K562 (cell line): ENCODE measurements at regions not wholly inside any gene's neighbourhood (a gene's known extent, or its start where the extent isn't known, plus 50 kb on each side); places are given as distances from the start of the nearest gene placed in this dataset.

ENCODE experiments used
- ATAC-seq: fragments of 200-7000 bp; cut with Tn5 transposase; 3 replicates; pipeline ENCODE4 v1.9.1; 2020; ENCODE audit warnings: moderate library complexity
- BruUV-seq: library from RNA; stranded (reverse); fragments of 400-500 nt; replicated peaks from 2 replicates; lab custom pipeline; 2021; lab: Mats Ljungman, UMichigan
- CTCF ChIA-PET: fragments of 300-600 bp; formaldehyde crosslinking; extraction: SDS; loops from one replicate; lab custom pipeline; 2021; ENCODE audit warnings: low intra/inter-chr PET ratio; lab: Yijun Ruan, JAX
- POLR2A ChIA-PET: fragments of 300-600, 350-650 bp; sonication (Branson Sonifier 250); formaldehyde crosslinking; extraction: SDS; loops from one replicate; lab custom pipeline; 2021; ENCODE audit warnings: antibody characterized with exemption, inconsistent platforms; lab: Yijun Ruan, JAX
- DNase-seq, 4 experiments: peaks; one replicate each; pipeline versions ENCODE4 v3.0.0 to v3.0.0-alpha.2; 2011 to 2018; ENCODE audit warnings: low spot score in 3 of 4, mixed read lengths in 3 of 4; ENCODE audit errors: extremely low read depth in 1 of 4
- FAIRE-seq: peaks from 2 replicates; lab custom pipeline; 2011; peaks lifted over from hg19 to GRCh38; lab: Jason Lieb, UNC
- H2AFZ ChIP-seq: 2 replicates; pipeline ENCODE4 v1.6.0; 2011; ENCODE audit warnings: low read depth, low read length, control low read depth, inconsistent platforms
- H3K27ac ChIP-seq: fragments of 200-600 bp; 3 replicates; pipeline ENCODE4 v1.8.0; 2011; ENCODE audit warnings: low read depth, mild to moderate bottlenecking, control low read depth, inconsistent platforms, low read length, moderate library complexity, mixed read lengths; ENCODE audit errors: extremely low read depth
- H3K27me3 ChIP-seq, 2 experiments: fragments of 300-600 bp in 1 of 2; 2 replicates in 1 of 2; 3 replicates in 1 of 2; pipeline versions ENCODE4 v1.6.0 to v1.8.0; 2011; ENCODE audit warnings: inconsistent platforms in 2 of 2, low read length in 2 of 2, mild to moderate bottlenecking in 1 of 2, mixed read lengths in 1 of 2, moderate library complexity in 1 of 2; ENCODE audit not compliant: control insufficient read depth in 2 of 2, insufficient read depth in 2 of 2
- H3K36me3 ChIP-seq: fragments of 300-600 bp; 3 replicates; pipeline ENCODE4 v1.8.0; 2011; ENCODE audit warnings: mild to moderate bottlenecking, low read length, inconsistent platforms; ENCODE audit not compliant: control insufficient read depth, insufficient read depth
- H3K4me1 ChIP-seq, 2 experiments: fragments of 200-600 bp in 1 of 2; replicated peaks in 1 of 2; 2 replicates in 1 of 2; 3 replicates in 1 of 2; pipeline versions ENCODE4 v1.5.1 to v1.8.0; 2011; ENCODE audit warnings: inconsistent platforms in 2 of 2, low read length in 2 of 2, mild to moderate bottlenecking in 1 of 2, mixed read lengths in 1 of 2, moderate library complexity in 1 of 2; ENCODE audit not compliant: control insufficient read depth in 2 of 2, insufficient read depth in 2 of 2
- H3K4me2 ChIP-seq: 2 replicates; pipeline ENCODE4 v1.6.1; 2011; ENCODE audit warnings: low read length, control low read depth, inconsistent platforms, mixed read lengths; ENCODE audit not compliant: insufficient read depth
- H3K4me3 ChIP-seq: fragments of 200-600 bp; sonication (generic), shearing (Covaris generic); 2 replicates; pipeline ENCODE4 v1.5.1; 2016; ENCODE audit warnings: control low read depth, inconsistent platforms
- H3K79me2 ChIP-seq: fragments of 200-600 bp; 3 replicates; pipeline ENCODE4 v1.8.0; 2011; ENCODE audit warnings: low read length, inconsistent platforms; ENCODE audit not compliant: control insufficient read depth, insufficient read depth
- H3K9ac ChIP-seq, 2 experiments: 2 replicates each; pipeline versions ENCODE4 v1.6.0 to v1.6.1; 2011; ENCODE audit warnings: low read depth in 2 of 2, low read length in 2 of 2, control low read depth in 1 of 2, inconsistent platforms in 1 of 2, mild to moderate bottlenecking in 1 of 2, mixed read lengths in 1 of 2; ENCODE audit not compliant: insufficient read depth in 1 of 2
- H3K9me1 ChIP-seq: one replicate; pipeline ENCODE4 v1.6.0; 2011; ENCODE audit warnings: inconsistent platforms, mild to moderate bottlenecking, low read length, moderate library complexity; ENCODE audit not compliant: control insufficient read depth, insufficient read depth
- H3K9me3 ChIP-seq: replicated peaks from 2 replicates; pipeline ENCODE4 v1.5.1; 2011; ENCODE audit warnings: low read depth, low read length, inconsistent platforms; ENCODE audit not compliant: control insufficient read depth, insufficient read depth
- H4K20me1 ChIP-seq: replicated peaks from 2 replicates; pipeline ENCODE4 v1.6.1; 2011; ENCODE audit warnings: low read length, inconsistent platforms, mixed read lengths; ENCODE audit not compliant: control insufficient read depth, insufficient read depth
- BCLAF1 ChIP-seq, 2 experiments: fragments of 450-650 bp in 1 of 2; IDR thresholded peaks; 2 replicates each; pipeline ENCODE4 v1.6.1; 2011 to 2017; ENCODE audit warnings: low read depth in 2 of 2, antibody characterized with exemption in 1 of 2, borderline replicate concordance in 1 of 2, low read length in 1 of 2, mild to moderate bottlenecking in 1 of 2, mixed read lengths in 1 of 2; ENCODE audit not compliant: control insufficient read depth in 1 of 2
- HNRNPL ChIP-seq: fragments of 200-400 bp; formaldehyde crosslinking; IDR thresholded peaks from 2 replicates; pipeline ENCODE4 v1.6.1; 2017; ENCODE audit warnings: low read depth, mild to moderate bottlenecking, low read length
- MXD1 ChIP-seq: fragments of 250-450 bp; sonication (Bioruptor Pico); IDR thresholded peaks from 2 replicates; pipeline ENCODE4 v1.8.0; 2021; ENCODE audit warnings: borderline replicate concordance, mild to moderate bottlenecking, moderate library complexity; ENCODE audit not compliant: poor library complexity, severe bottlenecking
- SRSF7 ChIP-seq: fragments of 200-400 bp; formaldehyde crosslinking; optimal IDR thresholded peaks from 2 replicates; pipeline ENCODE3; 2017; ENCODE audit warnings: mild to moderate bottlenecking, low read depth, low read length
- TFE3 ChIP-seq: fragments of 450-650 bp; formaldehyde crosslinking; IDR thresholded peaks from 2 replicates; pipeline ENCODE4 v1.4.0; 2020; ENCODE audit warnings: mild to moderate bottlenecking, mixed read lengths
- TSC22D4 ChIP-seq: fragments of 450-650 bp; IDR thresholded peaks from 2 replicates; pipeline ENCODE4 v1.6.1; 2016; ENCODE audit warnings: missing genetic modification characterization, missing biosample characterization, control low read depth
- ZBTB11 ChIP-seq, 3 experiments: fragments of 200-800 bp in 1 of 3; fragments of 250-450 bp in 1 of 3; fragments of 450-650 bp in 1 of 3; sonication (Bioruptor Pico) in 1 of 3; sonication (Bioruptor generic) in 1 of 3; formaldehyde crosslinking in 1 of 3; IDR thresholded peaks; 2 replicates each; pipeline versions ENCODE4 v1.6.1 to v1.8.0; 2016 to 2022; ENCODE audit warnings: mild to moderate bottlenecking in 2 of 3, missing genetic modification characterization in 2 of 3, missing compliant biosample characterization in 1 of 3, moderate library complexity in 1 of 3
- ZBTB8A ChIP-seq: fragments of 450-650 bp; IDR thresholded peaks from 2 replicates; pipeline ENCODE4 v1.6.1; 2018; ENCODE audit warnings: mild to moderate bottlenecking, moderate library complexity; ENCODE audit not compliant: partially characterized antibody
- ZNF384 ChIP-seq: IDR thresholded peaks from 2 replicates; pipeline ENCODE4 v1.6.1; 2012; ENCODE audit warnings: low read depth, low read length, improper control_type of control experiment
- ZNF408 ChIP-seq: fragments of 250-450 bp; sonication (Bioruptor Pico); IDR thresholded peaks from 2 replicates; pipeline ENCODE4 v1.4.0; 2020; ENCODE audit warnings: low read depth, mild to moderate bottlenecking, moderate library complexity
- WGBS: fragments of 100-300 bp; shearing (Covaris generic); methylation state at CpG from one replicate; pipeline ENCODE4 v1.1.6; 2016; ENCODE audit warnings: low coverage, mixed read lengths; ENCODE audit not compliant: insufficient coverage; ENCODE audit errors: missing lambda C conversion rate; 5-methylcytosine and 5-hydroxymethylcytosine counted together
- in situ Hi-C: fragments of 300-500 bp; cut with MboI; formaldehyde crosslinking; loops from 4 replicates; pipeline ENCODE4 v1.15.0; 2018; ENCODE audit warnings: inconsistent platforms, mixed read lengths
- intact Hi-C: fragments of 100-400 bp; cut with micrococcal nuclease; formaldehyde crosslinking; loops from 2 replicates; pipeline ENCODE4 v1.14.2; 2022

GRCh38 chr3:72421126-72421525, 427.1 kb downstream of the SHQ1 start (continued):
- TF ChIP-seq ZBTB11 (CRISPR knock-in tag; IDR thresholded peaks at IDR 0.05) (no peak), ZNF384 (no peak), TFE3 (no peak)
- TF ChIP-seq, all 486 proteins: peak for 0

- Histone ChIP-seq H3K79me2 (peaks cover 100% of the 10 kb centered on the region), H4K20me1 (peaks cover 19% of the 10 kb centered on the region), H3K4me2 (no peak overlapping the region), H3K27ac (no peak overlapping the region), H2AFZ (no peak overlapping the region), H3K4me3 (no peak overlapping the region), H3K4me1 (peaks cover 0 to 2% of the 10 kb centered on the region in 2 experiments; a peak in 2 of 5 replicates), H3K36me3 (peaks cover 3% of the 10 kb centered on the region; the same call in 1 of the 3 replicates), H3K27me3 (no peaks in the 10 kb centered on the region), H3K9me1 (no peaks in the 10 kb centered on the region), H3K9ac (no peak overlapping the region), H3K9me3 (no peaks in the 10 kb centered on the region)
- ATAC-seq (no peak), FAIRE-seq (peak; percentile 11), DNase-seq (no peak)
- 82% methylated on average over 7 of the region's 8 CpGs for WGBS
- intact Hi-C loops (no loop called here), in situ Hi-C loops (no loop called here)
- no peak for TF ChIP-seq HNRNPL
- TF ChIP-seq ZNF408 (CRISPR knock-in tag) = no peak
- TF ChIP-seq BCLAF1 (IDR thresholded peaks at IDR 0.05; ENCODE audit: borderline replicate concordance in 1 of 2, control insufficient read depth in 1 of 2, low read depth in 2 of 2, low read length in 1 of 2) = no peak
- TF ChIP-seq TSC22D4 (tag) = no peak
- TF ChIP-seq ZBTB8A = no peak
- TF ChIP-seq MXD1 (CRISPR knock-in tag) = no peak
- TF ChIP-seq SRSF7 = no peak
- CTCF ChIA-PET = no interaction called here
- no TSS peak for BruUV-seq
- POLR2A ChIA-PET = interaction anchor here (0.5 to 1.2 kb wide), 3 partner anchors 22 to 98 kb away, joined by 3 read pairs; no protein-coding TSS in a partner anchor
These were observed 429.4 kb downstream of the SHQ1 start for GRCh38 chr3:72418856-72419255.
